ENCODE measurements at regions not wholly inside any gene's neighbourhood (a gene's known extent, or its start where the extent isn't known, plus 50 kb on each side); places are given as distances from the start of the nearest gene placed in this dataset.

DNA sequence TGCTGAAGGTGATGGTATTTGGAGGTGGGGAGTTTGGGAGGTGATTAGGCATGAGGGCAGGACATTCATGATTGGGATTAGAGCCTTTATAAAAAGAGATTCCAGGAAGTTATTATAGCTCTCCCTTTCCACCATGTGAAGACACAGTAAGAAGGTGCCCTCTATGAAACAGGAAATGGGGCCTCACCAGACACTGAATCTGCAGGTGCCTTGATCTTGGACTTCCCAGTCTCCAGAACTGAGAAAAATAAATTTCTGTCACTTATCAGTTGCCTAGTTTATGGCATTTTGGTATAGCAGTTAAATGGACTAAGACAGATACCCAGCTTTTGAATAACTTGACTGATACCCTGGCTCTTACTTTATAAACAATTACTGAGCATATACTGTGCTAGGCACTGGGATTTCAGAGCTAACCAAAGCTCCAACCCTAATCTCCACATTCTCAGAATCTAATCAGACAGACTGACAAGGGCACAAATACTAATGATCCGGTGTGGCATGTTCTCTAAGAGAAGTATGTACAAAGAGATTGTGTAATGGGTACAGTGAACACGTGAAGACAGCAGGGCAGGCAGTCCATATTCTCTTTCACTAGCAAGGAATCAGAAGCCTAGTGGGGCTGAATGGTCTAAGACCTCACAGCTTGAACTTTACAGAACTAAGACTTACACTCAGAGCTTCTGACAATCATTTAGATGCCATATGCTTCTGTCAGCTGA, 343.1 kb downstream of the WDR72 start:
- ChIA-PET POLR2A (no interaction called here), CTCF (no interaction called here)
- WGBS (ENCODE audit: low lambda C conversion rate), result 4% methylated on average over 2 of the region's 2 CpGs

DNA sequence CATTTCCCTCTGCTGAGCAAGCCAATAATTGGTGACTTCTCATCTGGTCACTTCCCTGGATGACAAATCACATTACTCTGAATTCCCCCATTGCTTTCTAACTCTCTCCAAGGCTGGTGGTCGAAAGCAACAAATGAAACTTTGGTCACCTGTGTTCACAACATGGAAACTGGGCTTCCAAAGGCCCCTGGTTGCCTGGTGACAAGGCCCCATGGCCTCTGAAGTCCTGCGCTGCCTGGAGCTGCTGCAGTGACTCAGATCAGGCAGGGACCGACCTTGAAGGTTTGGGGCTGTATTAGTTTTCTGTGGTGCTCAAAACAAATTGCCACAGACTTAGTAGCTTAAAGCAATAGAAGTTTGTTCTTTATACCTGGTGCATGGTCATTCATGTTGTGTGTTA, 345.3 kb downstream of the WDR72 start:
- H3F3A ChIP-seq (replicated peaks; ENCODE audit: insufficient read depth), result no peaks in the 10 kb centered on the region
- ChIA-PET POLR2A (no interaction called here), CTCF (no interaction called here)
- H3K9me3 ChIP-seq, result no peaks in the 10 kb centered on the region
- H4K20me1 ChIP-seq (ENCODE audit: insufficient read depth), result no peaks in the 10 kb centered on the region
- no peak overlapping the region for H3K4me2 ChIP-seq
- no peak overlapping the region for H2AFZ ChIP-seq (ENCODE audit: low read depth)
- H3K36me3 ChIP-seq (replicated peaks in 1 of 2; ENCODE audit: control insufficient read depth in 1 of 2, insufficient read depth in 2 of 2, low read length in 1 of 2), result no peaks in the 10 kb centered on the region
- H3K4me1 ChIP-seq (ENCODE audit: control insufficient read depth in 1 of 2, insufficient read depth in 2 of 2, low read depth in 1 of 2, low read length in 1 of 2), result no peaks in the 10 kb centered on the region
- no peaks in the 10 kb centered on the region for H3K79me2 ChIP-seq (ENCODE audit: insufficient read depth)
- 0% methylated on average over 3 of the region's 3 CpGs for WGBS (ENCODE audit: low lambda C conversion rate)
- H3K9ac ChIP-seq, result no peak overlapping the region
- DNase-seq, result no peak
- no peaks in the 10 kb centered on the region for H3K27me3 ChIP-seq (ENCODE audit: insufficient read depth)
- H3K9me2 ChIP-seq, result no peaks in the 10 kb centered on the region
- no peak overlapping the region for H3K27ac ChIP-seq (ENCODE audit: low read depth in 2 of 2, low read length in 1 of 2)
- H3K4me3 ChIP-seq (ENCODE audit: low read depth in 2 of 2, low read length in 1 of 2), result no peak overlapping the region
- TF ChIP-seq, protein P1, sequence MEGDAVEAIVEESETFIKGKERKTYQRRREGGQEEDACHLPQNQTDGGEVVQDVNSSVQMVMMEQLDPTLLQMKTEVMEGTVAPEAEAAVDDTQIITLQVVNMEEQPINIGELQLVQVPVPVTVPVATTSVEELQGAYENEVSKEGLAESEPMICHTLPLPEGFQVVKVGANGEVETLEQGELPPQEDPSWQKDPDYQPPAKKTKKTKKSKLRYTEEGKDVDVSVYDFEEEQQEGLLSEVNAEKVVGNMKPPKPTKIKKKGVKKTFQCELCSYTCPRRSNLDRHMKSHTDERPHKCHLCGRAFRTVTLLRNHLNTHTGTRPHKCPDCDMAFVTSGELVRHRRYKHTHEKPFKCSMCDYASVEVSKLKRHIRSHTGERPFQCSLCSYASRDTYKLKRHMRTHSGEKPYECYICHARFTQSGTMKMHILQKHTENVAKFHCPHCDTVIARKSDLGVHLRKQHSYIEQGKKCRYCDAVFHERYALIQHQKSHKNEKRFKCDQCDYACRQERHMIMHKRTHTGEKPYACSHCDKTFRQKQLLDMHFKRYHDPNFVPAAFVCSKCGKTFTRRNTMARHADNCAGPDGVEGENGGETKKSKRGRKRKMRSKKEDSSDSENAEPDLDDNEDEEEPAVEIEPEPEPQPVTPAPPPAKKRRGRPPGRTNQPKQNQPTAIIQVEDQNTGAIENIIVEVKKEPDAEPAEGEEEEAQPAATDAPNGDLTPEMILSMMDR (IDR thresholded peaks at IDR 0.05), result no peak
- no peak for TF ChIP-seq TAF1 (IDR thresholded peaks at IDR 0.05; ENCODE audit: borderline replicate concordance, low read depth, low read length)
- no peak for TF ChIP-seq JUND (IDR thresholded peaks at IDR 0.05)
- TF ChIP-seq, protein P2, sequence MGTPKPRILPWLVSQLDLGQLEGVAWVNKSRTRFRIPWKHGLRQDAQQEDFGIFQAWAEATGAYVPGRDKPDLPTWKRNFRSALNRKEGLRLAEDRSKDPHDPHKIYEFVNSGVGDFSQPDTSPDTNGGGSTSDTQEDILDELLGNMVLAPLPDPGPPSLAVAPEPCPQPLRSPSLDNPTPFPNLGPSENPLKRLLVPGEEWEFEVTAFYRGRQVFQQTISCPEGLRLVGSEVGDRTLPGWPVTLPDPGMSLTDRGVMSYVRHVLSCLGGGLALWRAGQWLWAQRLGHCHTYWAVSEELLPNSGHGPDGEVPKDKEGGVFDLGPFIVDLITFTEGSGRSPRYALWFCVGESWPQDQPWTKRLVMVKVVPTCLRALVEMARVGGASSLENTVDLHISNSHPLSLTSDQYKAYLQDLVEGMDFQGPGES (IDR thresholded peaks at IDR 0.05; ENCODE audit: low read depth, low read length), result no peak
- TF ChIP-seq MEF2A (IDR thresholded peaks at IDR 0.05; ENCODE audit: borderline replicate concordance, low read depth), result no peak
- TF ChIP-seq, protein P3, sequence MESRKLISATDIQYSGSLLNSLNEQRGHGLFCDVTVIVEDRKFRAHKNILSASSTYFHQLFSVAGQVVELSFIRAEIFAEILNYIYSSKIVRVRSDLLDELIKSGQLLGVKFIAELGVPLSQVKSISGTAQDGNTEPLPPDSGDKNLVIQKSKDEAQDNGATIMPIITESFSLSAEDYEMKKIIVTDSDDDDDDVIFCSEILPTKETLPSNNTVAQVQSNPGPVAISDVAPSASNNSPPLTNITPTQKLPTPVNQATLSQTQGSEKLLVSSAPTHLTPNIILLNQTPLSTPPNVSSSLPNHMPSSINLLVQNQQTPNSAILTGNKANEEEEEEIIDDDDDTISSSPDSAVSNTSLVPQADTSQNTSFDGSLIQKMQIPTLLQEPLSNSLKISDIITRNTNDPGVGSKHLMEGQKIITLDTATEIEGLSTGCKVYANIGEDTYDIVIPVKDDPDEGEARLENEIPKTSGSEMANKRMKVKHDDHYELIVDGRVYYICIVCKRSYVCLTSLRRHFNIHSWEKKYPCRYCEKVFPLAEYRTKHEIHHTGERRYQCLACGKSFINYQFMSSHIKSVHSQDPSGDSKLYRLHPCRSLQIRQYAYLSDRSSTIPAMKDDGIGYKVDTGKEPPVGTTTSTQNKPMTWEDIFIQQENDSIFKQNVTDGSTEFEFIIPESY (IDR thresholded peaks at IDR 0.05; ENCODE audit: borderline replicate concordance, low read depth), result no peak

More for the DNA sequence above, 343.1 kb downstream of the WDR72 start:
- H3K4me2 ChIP-seq, result no peak overlapping the region
- H3K9me2 ChIP-seq, result no peaks in the 10 kb centered on the region
- no peaks in the 10 kb centered on the region for H3K36me3 ChIP-seq (replicated peaks in 1 of 2; ENCODE audit: control insufficient read depth in 1 of 2, insufficient read depth in 2 of 2, low read length in 1 of 2)
- TF ChIP-seq, protein P2 (IDR thresholded peaks at IDR 0.05; ENCODE audit: low read depth, low read length), result no peak
- TF ChIP-seq, protein P4, sequence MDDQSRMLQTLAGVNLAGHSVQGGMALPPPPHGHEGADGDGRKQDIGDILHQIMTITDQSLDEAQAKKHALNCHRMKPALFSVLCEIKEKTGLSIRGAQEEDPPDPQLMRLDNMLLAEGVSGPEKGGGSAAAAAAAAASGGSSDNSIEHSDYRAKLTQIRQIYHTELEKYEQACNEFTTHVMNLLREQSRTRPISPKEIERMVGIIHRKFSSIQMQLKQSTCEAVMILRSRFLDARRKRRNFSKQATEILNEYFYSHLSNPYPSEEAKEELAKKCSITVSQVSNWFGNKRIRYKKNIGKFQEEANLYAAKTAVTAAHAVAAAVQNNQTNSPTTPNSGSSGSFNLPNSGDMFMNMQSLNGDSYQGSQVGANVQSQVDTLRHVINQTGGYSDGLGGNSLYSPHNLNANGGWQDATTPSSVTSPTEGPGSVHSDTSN (IDR thresholded peaks at IDR 0.05), result no peak
- TF ChIP-seq, protein P5, sequence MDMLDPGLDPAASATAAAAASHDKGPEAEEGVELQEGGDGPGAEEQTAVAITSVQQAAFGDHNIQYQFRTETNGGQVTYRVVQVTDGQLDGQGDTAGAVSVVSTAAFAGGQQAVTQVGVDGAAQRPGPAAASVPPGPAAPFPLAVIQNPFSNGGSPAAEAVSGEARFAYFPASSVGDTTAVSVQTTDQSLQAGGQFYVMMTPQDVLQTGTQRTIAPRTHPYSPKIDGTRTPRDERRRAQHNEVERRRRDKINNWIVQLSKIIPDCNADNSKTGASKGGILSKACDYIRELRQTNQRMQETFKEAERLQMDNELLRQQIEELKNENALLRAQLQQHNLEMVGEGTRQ (IDR thresholded peaks at IDR 0.05; ENCODE audit: borderline replicate concordance, low read depth, low read length), result no peak
- TF ChIP-seq TCF12 (IDR thresholded peaks at IDR 0.05) (no peak), NFIC (IDR thresholded peaks at IDR 0.05; ENCODE audit: borderline replicate concordance) (no peak), TEAD4 (IDR thresholded peaks at IDR 0.05; ENCODE audit: borderline replicate concordance, insufficient read depth) (no peak), ELF1 (IDR thresholded peaks at IDR 0.05) (no peak), CHD2 (IDR thresholded peaks at IDR 0.05; ENCODE audit: low read length, partially characterized antibody) (no peak), RCOR1 (IDR thresholded peaks at IDR 0.05; ENCODE audit: low read length) (no peak), SIN3A (IDR thresholded peaks at IDR 0.05; ENCODE audit: borderline replicate concordance, low read depth, low read length) (no peak), FOXJ3 (CRISPR knock-in tag; IDR thresholded peaks at IDR 0.05) (no peak), MXI1 (IDR thresholded peaks at IDR 0.05; ENCODE audit: low read depth, low read length) (no peak)
- TF ChIP-seq, protein P6, sequence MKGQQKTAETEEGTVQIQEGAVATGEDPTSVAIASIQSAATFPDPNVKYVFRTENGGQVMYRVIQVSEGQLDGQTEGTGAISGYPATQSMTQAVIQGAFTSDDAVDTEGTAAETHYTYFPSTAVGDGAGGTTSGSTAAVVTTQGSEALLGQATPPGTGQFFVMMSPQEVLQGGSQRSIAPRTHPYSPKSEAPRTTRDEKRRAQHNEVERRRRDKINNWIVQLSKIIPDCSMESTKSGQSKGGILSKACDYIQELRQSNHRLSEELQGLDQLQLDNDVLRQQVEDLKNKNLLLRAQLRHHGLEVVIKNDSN (IDR thresholded peaks at IDR 0.05; ENCODE audit: borderline replicate concordance, low read depth), result no peak
- no peaks in the 10 kb centered on the region for H3F3A ChIP-seq (replicated peaks; ENCODE audit: insufficient read depth)
- no peaks in the 10 kb centered on the region for H3K27me3 ChIP-seq (ENCODE audit: insufficient read depth)
- no peak for DNase-seq
- H3K4me1 ChIP-seq (ENCODE audit: control insufficient read depth in 1 of 2, insufficient read depth in 2 of 2, low read depth in 1 of 2, low read length in 1 of 2), result no peaks in the 10 kb centered on the region
- H3K4me3 ChIP-seq (ENCODE audit: low read depth in 2 of 2, low read length in 1 of 2), result no peak overlapping the region
- H3K9me3 ChIP-seq, result no peaks in the 10 kb centered on the region
- H4K20me1 ChIP-seq (ENCODE audit: insufficient read depth), result no peaks in the 10 kb centered on the region
- no peaks in the 10 kb centered on the region for H3K79me2 ChIP-seq (ENCODE audit: insufficient read depth)
- H3K27ac ChIP-seq (ENCODE audit: low read depth in 2 of 2, low read length in 1 of 2), result no peak overlapping the region
- H3K9ac ChIP-seq, result no peak overlapping the region
- no peak overlapping the region for H2AFZ ChIP-seq (ENCODE audit: low read depth)

Measured in SK-N-SH (cell line).